Right kidney (tissue), 1 donor: ENCODE measurements at regions not wholly inside any gene's neighbourhood (a gene's known extent, or its start where the extent isn't known, plus 50 kb on each side); places are given as distances from the start of the nearest gene placed in this dataset.

Experiments used
- DNase-seq: peaks from one replicate; pipeline ENCODE4 v3.0.0-alpha.2; 2016

- no peak for DNase-seq
Measured at GRCh38 chr4:140277576-140277975, 95.9 kb upstream of the SCOC start.

- DNase-seq: no peak
Measured at GRCh38 chr4:140271553-140271952, 101.9 kb upstream of the SCOC start.

GRCh38 chr4:140269369-140269768, 104.1 kb upstream of the SCOC start:
- no peak for DNase-seq

GRCh38 chr4:140268186-140268841, 105.1 kb upstream of the SCOC start:
- DNase-seq: no peak

- peak; percentile 33 for DNase-seq
Measured at GRCh38 chr4:140267576-140267975, 105.9 kb upstream of the SCOC start.

GRCh38 chr4:140266958-140267568, 106.4 kb upstream of the SCOC start:
- no peak for DNase-seq

GRCh38 chr4:140260227-140260626, 106.2 kb upstream of the MAML3 start:
- no peak for DNase-seq

GRCh38 chr4:140258476-140258875, 104.5 kb upstream of the MAML3 start:
- DNase-seq: no peak

GRCh38 chr4:140257461-140258305, 103.7 kb upstream of the MAML3 start:
- no peak for DNase-seq

- DNase-seq: no peak
Measured at GRCh38 chr4:140256941-140257340, 103.0 kb upstream of the MAML3 start.

- DNase-seq: no peak
Measured at GRCh38 chr4:140256335-140256734, 102.4 kb upstream of the MAML3 start.

- DNase-seq: no peak
Measured at GRCh38 chr4:140255927-140256326, 101.9 kb upstream of the MAML3 start.

GRCh38 chr4:140255467-140255866, 101.5 kb upstream of the MAML3 start:
- DNase-seq: no peak

GRCh38 chr4:140254651-140255299, 100.8 kb upstream of the MAML3 start:
- DNase-seq: no peak

- peak; percentile 31 for DNase-seq
Measured at GRCh38 chr4:140253556-140254027, 99.6 kb upstream of the MAML3 start.

- DNase-seq: peak; percentile 93
Measured at GRCh38 chr4:140252742-140253555, 99.0 kb upstream of the MAML3 start.

- DNase-seq: no peak
Measured at GRCh38 chr4:140252141-140252741, 98.3 kb upstream of the MAML3 start.

GRCh38 chr4:140251571-140251970, 97.6 kb upstream of the MAML3 start:
- DNase-seq: no peak

GRCh38 chr4:140250989-140251552, 97.1 kb upstream of the MAML3 start:
- no peak for DNase-seq

- no peak for DNase-seq
Measured at GRCh38 chr4:140249351-140249750, 95.4 kb upstream of the MAML3 start.

- no peak for DNase-seq
Measured at GRCh38 chr4:140247237-140247636, 93.3 kb upstream of the MAML3 start.
